Breast epithelium (tissue), 3 donors: ENCODE measurements at regions not wholly inside any gene's neighbourhood (a gene's known extent, or its start where the extent isn't known, plus 50 kb on each side); places are given as distances from the start of the nearest gene placed in this dataset.

Experiments
- CTCF ChIP-seq, 3 donors: fragments of 450-650 bp; IDR thresholded peaks; one replicate each; pipeline ENCODE4 v1.5.1; 2016 to 2017; ENCODE audit warnings: antibody characterized with exemption in 3 of 3, mild to moderate bottlenecking in 3 of 3, moderate library complexity in 3 of 3
- POLR2A ChIP-seq: fragments of 450-650 bp; IDR thresholded peaks from one replicate; pipeline ENCODE4 v1.6.1; 2016; ENCODE audit warnings: antibody characterized with exemption, mild to moderate bottlenecking, moderate library complexity
- POLR2AphosphoS5 ChIP-seq, 3 donors: sonication (generic); formaldehyde crosslinking; IDR thresholded peaks; one replicate each; pipeline ENCODE4 v1.6.1; 2017; ENCODE audit warnings: antibody characterized with exemption in 3 of 3

- TF ChIP-seq CTCF (IDR thresholded peaks at IDR 0.05) (no peak), POLR2A (no peak), POLR2AphosphoS5 (IDR thresholded peaks at IDR 0.05) (no peak)
These were observed 245.4 kb upstream of the TFAP2D start for GRCh38 chr6:50467931-50468330.
